ENCODE measurements at regions not wholly inside any gene's neighbourhood (a gene's known extent, or its start where the extent isn't known, plus 50 kb on each side); places are given as distances from the start of the nearest gene placed in this dataset.

DNA sequence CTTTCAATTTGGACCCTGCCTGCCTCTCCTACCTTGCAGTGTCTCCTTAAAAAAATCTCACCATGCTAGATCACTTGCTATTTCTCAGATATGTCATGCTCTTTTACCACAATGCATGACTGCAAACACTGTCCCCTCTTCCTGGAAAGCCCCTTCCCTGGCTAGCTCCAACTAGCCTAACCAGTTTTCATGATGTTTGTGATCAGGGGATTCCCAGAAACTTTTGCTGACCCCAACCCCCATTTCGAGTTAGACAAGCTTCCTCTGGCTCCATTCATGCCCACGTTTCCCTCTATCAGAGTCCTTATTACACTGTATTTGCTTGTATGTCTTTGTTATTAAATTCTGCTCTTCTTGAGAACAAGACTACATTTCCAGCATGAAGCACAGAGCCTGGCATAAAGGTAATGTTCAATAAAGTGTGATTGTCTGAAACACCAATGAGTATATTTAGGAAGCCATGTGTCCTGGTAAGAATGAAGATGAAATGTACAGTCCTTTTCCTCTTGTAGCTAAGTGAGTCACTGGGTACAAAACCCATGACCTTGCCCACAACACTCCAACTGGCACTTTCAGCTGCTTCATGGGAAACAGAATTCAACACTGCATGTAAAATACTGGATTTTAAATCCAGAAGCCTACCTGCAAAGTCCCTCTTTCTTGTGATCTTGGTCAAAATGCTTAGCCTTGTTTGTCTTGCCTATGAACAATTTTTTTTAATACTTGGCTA lies 62.0 kb upstream of the ATL2 start:
- ATAC-seq (no peak), DNase-seq (ENCODE audit: low read depth, low spot score) (no peak)
- ChIA-PET CTCF (interaction anchor here (1.1 kb wide), 1 partner anchor 27 kb away, joined by 3 read pairs; no protein-coding TSS in a partner anchor), POLR2A (no interaction called here), RAD21 (ENCODE audit: low non-redundant PET in 1 of 2, low total read pairs in 2 of 2, uncharacterized antibody in 2 of 2, unreplicated experiment in 2 of 2) (no interaction called here)
- Histone ChIP-seq H4K20me1 (ENCODE audit: insufficient read depth) (no peaks in the 10 kb centered on the region), H3K27ac (ENCODE audit: low read depth, low read length) (no peak overlapping the region), H3K4me1 (ENCODE audit: control insufficient read depth in 1 of 2, insufficient read depth in 2 of 2, low read length in 2 of 2) (peaks cover 20 to 38% of the 10 kb centered on the region in 2 experiments), H3K27me3 (ENCODE audit: insufficient read depth, low read length) (peaks cover 8% of the 10 kb centered on the region; the same call in 1 of the 2 replicates), H3K9me3 (ENCODE audit: control insufficient read depth in 1 of 2, insufficient read depth in 1 of 2, low read depth in 1 of 2, low read length in 2 of 2) (no peaks in the 10 kb centered on the region), H3K4me2 (ENCODE audit: low read length) (no peak overlapping the region), H2AFZ (ENCODE audit: low read depth, low read length, poor library complexity, severe bottlenecking) (no peak overlapping the region), H3K9me2 (ENCODE audit: insufficient read depth) (no peaks in the 10 kb centered on the region), H3K79me2 (ENCODE audit: insufficient read depth, low read length) (no peaks in the 10 kb centered on the region), H3K36me3 (ENCODE audit: control insufficient read depth in 1 of 2, insufficient read depth in 2 of 2, low read length in 2 of 2) (no peaks in the 10 kb centered on the region), H3K4me3 (replicated peaks in 1 of 2; ENCODE audit: low read depth in 1 of 2, low read length in 2 of 2) (no peak overlapping the region), H3K9ac (ENCODE audit: low read length) (no peak overlapping the region)
- TF ChIP-seq CEBPB (IDR thresholded peaks at IDR 0.05; ENCODE audit: low read depth) (no peak), SRF (IDR thresholded peaks at IDR 0.05; ENCODE audit: low read depth) (no peak), CBX3 (IDR thresholded peaks at IDR 0.05; ENCODE audit: low read depth) (no peak), EGR1 (IDR thresholded peaks at IDR 0.05; ENCODE audit: low read depth) (no peak), ZFX (IDR thresholded peaks at IDR 0.05) (no peak), FOSL1 (IDR thresholded peaks at IDR 0.05; ENCODE audit: low read depth) (no peak), EZH2 (IDR thresholded peaks at IDR 0.05) (no peak), POLR2A (IDR thresholded peaks at IDR 0.05; ENCODE audit: borderline replicate concordance, extremely low read depth, insufficient read depth, insufficient read length) (no peak), ZNF274 (IDR thresholded peaks at IDR 0.05; ENCODE audit: low read depth, low read length) (no peak)
- TF ChIP-seq, protein P1, sequence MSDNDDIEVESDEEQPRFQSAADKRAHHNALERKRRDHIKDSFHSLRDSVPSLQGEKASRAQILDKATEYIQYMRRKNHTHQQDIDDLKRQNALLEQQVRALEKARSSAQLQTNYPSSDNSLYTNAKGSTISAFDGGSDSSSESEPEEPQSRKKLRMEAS (IDR thresholded peaks at IDR 0.05), result no peak
- TF ChIP-seq, protein P2, sequence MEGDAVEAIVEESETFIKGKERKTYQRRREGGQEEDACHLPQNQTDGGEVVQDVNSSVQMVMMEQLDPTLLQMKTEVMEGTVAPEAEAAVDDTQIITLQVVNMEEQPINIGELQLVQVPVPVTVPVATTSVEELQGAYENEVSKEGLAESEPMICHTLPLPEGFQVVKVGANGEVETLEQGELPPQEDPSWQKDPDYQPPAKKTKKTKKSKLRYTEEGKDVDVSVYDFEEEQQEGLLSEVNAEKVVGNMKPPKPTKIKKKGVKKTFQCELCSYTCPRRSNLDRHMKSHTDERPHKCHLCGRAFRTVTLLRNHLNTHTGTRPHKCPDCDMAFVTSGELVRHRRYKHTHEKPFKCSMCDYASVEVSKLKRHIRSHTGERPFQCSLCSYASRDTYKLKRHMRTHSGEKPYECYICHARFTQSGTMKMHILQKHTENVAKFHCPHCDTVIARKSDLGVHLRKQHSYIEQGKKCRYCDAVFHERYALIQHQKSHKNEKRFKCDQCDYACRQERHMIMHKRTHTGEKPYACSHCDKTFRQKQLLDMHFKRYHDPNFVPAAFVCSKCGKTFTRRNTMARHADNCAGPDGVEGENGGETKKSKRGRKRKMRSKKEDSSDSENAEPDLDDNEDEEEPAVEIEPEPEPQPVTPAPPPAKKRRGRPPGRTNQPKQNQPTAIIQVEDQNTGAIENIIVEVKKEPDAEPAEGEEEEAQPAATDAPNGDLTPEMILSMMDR (IDR thresholded peaks at IDR 0.05 in 2 of 3, conservative IDR thresholded peaks at IDR 0.05 in 1 of 3; ENCODE audit: borderline replicate concordance in 1 of 3, insufficient read depth in 1 of 3, low read depth in 2 of 3, low read length in 2 of 3), result no peak
- TF ChIP-seq, protein P3, sequence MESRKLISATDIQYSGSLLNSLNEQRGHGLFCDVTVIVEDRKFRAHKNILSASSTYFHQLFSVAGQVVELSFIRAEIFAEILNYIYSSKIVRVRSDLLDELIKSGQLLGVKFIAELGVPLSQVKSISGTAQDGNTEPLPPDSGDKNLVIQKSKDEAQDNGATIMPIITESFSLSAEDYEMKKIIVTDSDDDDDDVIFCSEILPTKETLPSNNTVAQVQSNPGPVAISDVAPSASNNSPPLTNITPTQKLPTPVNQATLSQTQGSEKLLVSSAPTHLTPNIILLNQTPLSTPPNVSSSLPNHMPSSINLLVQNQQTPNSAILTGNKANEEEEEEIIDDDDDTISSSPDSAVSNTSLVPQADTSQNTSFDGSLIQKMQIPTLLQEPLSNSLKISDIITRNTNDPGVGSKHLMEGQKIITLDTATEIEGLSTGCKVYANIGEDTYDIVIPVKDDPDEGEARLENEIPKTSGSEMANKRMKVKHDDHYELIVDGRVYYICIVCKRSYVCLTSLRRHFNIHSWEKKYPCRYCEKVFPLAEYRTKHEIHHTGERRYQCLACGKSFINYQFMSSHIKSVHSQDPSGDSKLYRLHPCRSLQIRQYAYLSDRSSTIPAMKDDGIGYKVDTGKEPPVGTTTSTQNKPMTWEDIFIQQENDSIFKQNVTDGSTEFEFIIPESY (IDR thresholded peaks at IDR 0.05; ENCODE audit: extremely low read depth, insufficient replicate concordance, low read length), result no peak
- intact Hi-C loops (cut with micrococcal nuclease), result no loop called here
- no TSS peak for BruUV-seq (replicated peaks)
